GM19193 (cell line): ENCODE measurements at regions not wholly inside any gene's neighbourhood (a gene's known extent, or its start where the extent isn't known, plus 50 kb on each side); places are given as distances from the start of the nearest gene placed in this dataset.

Experiments
- POLR2A ChIP-seq: IDR thresholded peaks from 4 replicates; pipeline ENCODE4 v1.6.1; 2011; ENCODE audit not compliant: insufficient read depth, insufficient read length; ENCODE audit errors: extremely low read depth

DNA sequence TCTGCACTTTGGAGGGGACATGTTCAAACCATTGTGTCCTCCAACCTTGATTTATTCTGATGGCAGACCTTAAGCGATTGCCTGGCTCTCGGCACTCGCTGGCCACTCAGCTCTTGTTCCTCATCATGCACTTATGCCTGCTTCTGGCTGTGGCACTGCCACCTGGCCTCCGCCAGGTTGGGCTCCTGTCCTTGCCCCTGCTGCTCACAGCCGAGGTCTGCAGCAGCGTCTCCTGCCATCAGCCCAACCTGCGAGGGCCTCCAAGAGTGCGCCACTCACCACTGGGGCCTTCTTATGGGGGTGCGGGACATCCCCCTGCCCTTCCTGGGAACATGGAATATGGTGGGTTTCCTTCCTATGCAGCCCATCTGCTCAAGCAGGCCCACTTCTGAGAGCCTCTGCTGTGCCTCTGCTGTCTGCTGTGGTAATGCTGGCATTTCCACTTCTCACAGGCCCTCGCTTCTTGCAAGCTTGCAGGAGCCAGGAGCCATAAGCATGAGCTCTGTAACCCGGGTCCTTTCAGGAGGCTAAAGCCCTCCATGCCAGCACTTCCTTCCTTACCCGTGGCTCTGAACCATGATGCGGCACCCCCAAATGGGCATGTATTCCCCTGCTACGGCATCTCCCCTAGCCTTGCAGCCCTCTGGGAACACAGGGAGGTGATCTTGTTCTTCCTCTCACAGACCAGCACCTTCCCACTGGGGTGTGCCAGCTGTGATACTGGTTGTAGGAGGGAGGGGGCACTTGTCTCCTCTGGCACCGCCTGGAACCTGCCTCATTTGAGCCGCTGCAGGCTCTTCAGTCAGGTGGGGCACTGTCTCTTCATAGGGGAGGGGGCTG is 58.6 kb upstream of the HS6ST1 start:
- no peak for TF ChIP-seq POLR2A

DNA sequence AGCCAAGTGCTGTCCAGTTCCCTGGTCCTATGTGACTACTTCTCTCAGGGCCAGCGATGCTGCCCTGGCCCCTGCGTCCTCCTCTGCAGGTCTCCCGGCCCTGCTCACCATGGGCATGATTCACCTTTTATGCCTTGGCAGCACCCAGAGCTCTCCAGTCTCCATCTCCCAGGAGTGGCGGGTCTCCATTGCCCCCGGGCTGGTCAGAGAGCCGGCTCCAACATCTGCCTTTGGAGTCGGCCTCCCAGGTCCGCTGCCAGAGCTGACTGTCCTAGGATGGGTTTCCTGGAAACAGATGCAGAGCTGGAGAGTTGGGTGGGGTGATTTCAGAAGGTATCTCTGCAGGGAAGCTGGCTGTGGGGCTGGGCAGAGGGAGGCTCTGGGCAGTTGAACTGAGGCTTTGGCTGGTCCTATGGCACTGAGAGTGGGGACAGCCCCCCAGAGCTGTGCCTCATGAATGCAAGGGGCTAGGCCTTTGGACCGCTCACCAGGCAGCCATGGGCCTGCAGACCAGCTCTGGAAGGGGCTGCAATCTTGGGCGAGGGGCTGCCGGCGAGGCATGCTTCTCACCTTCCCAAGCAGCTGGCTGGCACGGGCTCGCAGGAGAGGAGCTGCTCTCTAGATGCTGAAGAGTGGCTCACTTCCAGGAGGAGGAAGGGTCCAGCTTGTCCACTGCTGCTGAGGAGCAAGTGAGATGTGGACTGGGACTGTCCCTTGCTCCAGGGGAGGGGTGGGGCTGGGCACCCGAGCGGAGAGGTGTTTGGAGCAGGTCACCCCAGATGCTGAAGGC is 59.8 kb upstream of the HS6ST1 start:
- no peak for TF ChIP-seq POLR2A

DNA sequence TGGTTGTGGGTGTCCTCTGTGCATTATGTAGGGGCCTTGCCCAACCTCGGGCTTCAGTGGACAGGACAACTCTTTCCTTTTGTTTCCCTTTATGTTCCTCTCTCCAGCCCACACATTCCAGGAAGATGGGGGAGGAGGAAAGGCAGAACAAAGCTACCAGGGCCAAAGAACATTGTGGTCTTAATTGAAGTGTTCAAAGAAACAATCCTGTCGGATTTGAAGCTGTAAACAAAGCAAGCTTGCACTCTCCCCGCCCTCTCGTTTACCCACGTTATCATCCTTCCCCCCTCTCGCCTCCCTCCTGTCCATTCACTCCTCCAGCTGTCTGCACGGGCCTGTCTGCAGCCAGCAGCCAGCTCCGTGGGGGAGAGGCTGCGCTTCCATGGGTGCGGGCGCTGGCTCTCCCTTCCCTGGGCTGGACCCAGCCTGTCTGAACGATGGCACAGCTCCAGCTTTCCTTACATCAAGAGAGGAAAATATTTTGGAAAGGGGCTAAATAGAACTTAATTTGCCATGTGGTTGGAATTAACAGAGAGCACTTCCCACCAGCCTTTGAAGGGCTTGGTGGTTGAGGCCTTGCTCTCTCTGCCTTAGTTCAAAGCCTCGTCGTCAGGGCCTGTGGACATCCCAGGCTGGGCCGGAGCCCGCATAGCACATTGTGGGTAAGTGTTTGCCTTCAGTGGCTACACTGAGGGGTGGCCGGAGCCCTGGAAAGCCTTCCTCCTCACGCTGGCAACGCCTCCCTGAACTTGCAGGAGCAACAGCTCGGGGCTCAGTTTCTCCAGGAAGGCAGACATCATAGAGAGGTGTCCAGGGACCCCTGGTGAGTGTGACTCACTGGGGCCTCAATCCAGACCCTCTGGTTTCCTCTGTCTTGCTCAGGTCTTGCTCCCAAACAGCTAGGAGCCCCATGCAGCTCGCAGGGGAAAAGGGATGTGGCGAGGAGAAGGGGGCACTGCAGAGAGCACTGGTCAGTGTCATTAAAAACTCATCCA is 60.6 kb upstream of the HS6ST1 start:
- TF ChIP-seq POLR2A = no peak

- no peak for TF ChIP-seq POLR2A
Observed at GRCh38 chr2:128380061-128380889, 61.6 kb upstream of the HS6ST1 start.

GRCh38 chr2:128380961-128381938 is 62.6 kb upstream of the HS6ST1 start:
- TF ChIP-seq POLR2A = no peak

DNA sequence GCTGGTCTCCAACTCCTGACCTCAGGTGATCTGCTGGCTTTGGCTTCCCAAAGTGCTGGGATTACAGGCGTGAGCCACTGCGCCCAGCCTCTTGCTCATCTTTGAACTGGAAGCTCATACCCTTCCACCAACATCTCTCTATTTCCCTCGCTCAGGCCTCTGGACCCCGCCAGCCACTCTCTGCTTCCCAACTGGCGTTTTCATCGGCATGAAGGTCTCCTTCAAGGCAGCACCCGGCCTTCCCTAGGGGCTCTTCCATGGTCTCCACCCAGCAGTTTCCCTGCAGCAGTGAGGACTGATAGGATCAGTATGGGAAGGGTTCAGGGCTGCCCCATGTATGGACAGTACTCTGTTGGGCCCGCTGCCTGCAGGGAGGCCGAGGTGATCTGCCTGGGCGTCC is 65.8 kb upstream of the HS6ST1 start:
- no peak for TF ChIP-seq POLR2A

- TF ChIP-seq POLR2A = no peak
Observed at GRCh38 chr2:128384956-128385355, 66.3 kb upstream of the HS6ST1 start.

GRCh38 chr2:128385365-128385764 is 66.7 kb upstream of the HS6ST1 start:
- no peak for TF ChIP-seq POLR2A

GRCh38 chr2:128386066-128386465 is 67.4 kb upstream of the HS6ST1 start:
- no peak for TF ChIP-seq POLR2A

DNA sequence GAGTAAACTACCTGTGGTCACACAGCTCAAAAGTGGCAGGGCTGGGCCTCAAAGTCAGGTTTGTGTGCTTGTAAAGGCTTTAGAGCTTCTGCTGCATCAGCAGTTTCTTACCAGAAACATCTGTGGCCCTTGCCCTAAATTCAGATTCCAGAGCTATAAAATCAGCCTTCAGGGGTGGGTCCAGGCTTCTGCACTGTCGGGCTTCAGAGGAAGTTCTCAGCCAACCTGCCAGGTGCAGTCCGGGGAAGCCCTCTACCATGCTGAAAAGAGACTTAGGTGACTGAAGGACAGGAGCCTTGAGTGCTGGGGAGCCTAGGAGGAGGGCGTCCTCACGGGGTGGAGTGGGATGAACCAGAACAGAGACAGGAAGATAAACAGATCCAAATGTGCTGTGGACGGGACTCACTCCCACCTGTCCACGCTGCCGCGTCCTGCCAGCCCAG is 69.9 kb upstream of the HS6ST1 start:
- TF ChIP-seq POLR2A = no peak

DNA sequence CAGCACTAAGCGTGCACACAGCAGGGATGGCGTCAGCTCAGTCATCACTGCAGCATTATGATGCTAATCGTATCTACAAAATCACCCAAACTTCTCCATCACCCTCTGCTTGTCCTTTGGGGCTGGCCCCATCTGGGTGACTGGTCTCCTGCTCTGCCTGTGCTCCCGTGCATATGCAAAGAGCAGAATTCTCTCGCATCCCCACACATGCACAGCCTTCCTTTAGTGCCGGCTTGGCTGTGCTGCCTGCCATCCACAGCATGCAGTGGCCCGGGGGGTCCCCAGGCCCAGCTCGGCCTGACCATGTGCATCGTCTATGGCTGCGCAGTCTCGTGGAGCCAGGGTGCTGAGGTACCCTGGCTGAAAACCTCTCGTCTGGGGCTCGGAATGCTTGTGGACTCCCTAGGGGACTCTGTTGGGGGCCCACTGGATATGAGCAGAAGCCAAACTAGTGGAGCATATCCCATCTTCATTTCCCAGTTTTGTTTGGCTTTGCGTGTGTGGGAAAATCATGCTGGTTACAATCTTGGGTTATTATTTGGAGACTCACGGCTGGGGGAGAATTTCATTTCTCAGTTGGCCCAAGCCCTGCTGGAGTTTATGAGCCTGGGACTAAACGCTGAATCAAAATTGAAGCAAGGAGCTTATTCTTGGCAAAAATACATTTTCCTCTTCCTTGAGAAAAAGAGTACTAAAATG is 70.9 kb upstream of the HS6ST1 start:
- TF ChIP-seq POLR2A = no peak
